ENCODE measurements at regions not wholly inside any gene's neighbourhood (a gene's known extent, or its start where the extent isn't known, plus 50 kb on each side); places are given as distances from the start of the nearest gene placed in this dataset.

- DNase-seq (ENCODE audit: low read depth in 1 of 2, low spot score in 2 of 2) (no peak), FAIRE-seq (no peak)
- no peaks in the 10 kb centered on the region for H3K36me3 ChIP-seq (ENCODE audit: control insufficient read depth in 2 of 4, insufficient read depth in 4 of 4, low read length in 3 of 4)
- no peak overlapping the region for H4K5ac ChIP-seq (ENCODE audit: insufficient read length, low read depth, low read length)
- H3K4ac ChIP-seq (replicated peaks; ENCODE audit: insufficient read length, low read depth, low read length) = no peak overlapping the region
- no peak overlapping the region for H4K8ac ChIP-seq (ENCODE audit: extremely low read depth, insufficient read depth, low read length)
- H4K20me1 ChIP-seq (replicated peaks in 1 of 2; ENCODE audit: control insufficient read depth in 1 of 2, insufficient read depth in 2 of 2, low read length in 2 of 2) = no peaks in the 10 kb centered on the region
- no peak overlapping the region for H3K27ac ChIP-seq (ENCODE audit: low read depth, low read length)
- no peaks in the 10 kb centered on the region for H3K9me3 ChIP-seq (ENCODE audit: insufficient read depth in 2 of 2, low read depth in 1 of 2, low read length in 1 of 2)
- H3K27me3 ChIP-seq (replicated peaks in 1 of 4; ENCODE audit: control insufficient read depth in 3 of 4, extremely low read depth in 1 of 4, insufficient read depth in 3 of 4, low read length in 3 of 4) = no peaks in the 10 kb centered on the region
- no peak overlapping the region for H2BK15ac ChIP-seq (ENCODE audit: low read length)
- no peak overlapping the region for H3K56ac ChIP-seq (replicated peaks; ENCODE audit: insufficient read length, low read depth, low read length)
- H3K18ac ChIP-seq (ENCODE audit: extremely low read depth, low read length) = no peak overlapping the region
- H3K79me1 ChIP-seq (ENCODE audit: low read depth, low read length) = no peaks in the 10 kb centered on the region
- H2AFZ ChIP-seq (ENCODE audit: low read length) = no peak overlapping the region
- no peaks in the 10 kb centered on the region for H3K79me2 ChIP-seq (ENCODE audit: control insufficient read depth in 1 of 2, insufficient read depth in 2 of 2, low read length in 2 of 2)
- H3K9ac ChIP-seq (replicated peaks in 1 of 4; ENCODE audit: extremely low read depth in 1 of 4, low read depth in 3 of 4, low read length in 3 of 4) = no peak overlapping the region
- H3K4me1 ChIP-seq (replicated peaks in 1 of 4; ENCODE audit: control insufficient read depth in 3 of 4, insufficient read depth in 4 of 4, low read length in 3 of 4) = peaks cover 0 to 10% (median 3%) of the 10 kb centered on the region in 4 experiments; a peak in 5 of 7 replicates
- no peak overlapping the region for H2BK12ac ChIP-seq (ENCODE audit: low read depth, low read length)
- no peak overlapping the region for H3K4me3 ChIP-seq (ENCODE audit: extremely low read depth in 1 of 4, insufficient read depth in 2 of 4, low read depth in 3 of 4, low read length in 4 of 4)
- H3K14ac ChIP-seq (ENCODE audit: insufficient read length) = no peak overlapping the region
- ChIA-PET CTCF (ENCODE audit: partially characterized antibody) (interaction anchor here (0.9 to 4.1 kb wide), 3 partner anchors 13 to 72 kb away, joined by 3 to 45 read pairs (median 6); no protein-coding TSS in a partner anchor), POLR2A (ENCODE audit: partially characterized antibody) (no interaction called here)
- no peak overlapping the region for H2BK20ac ChIP-seq (ENCODE audit: low read length)
- H3K23me2 ChIP-seq (ENCODE audit: low read depth, low read length) = no peaks in the 10 kb centered on the region
- H2BK120ac ChIP-seq (replicated peaks; ENCODE audit: low read depth, low read length) = no peak overlapping the region
- H4K91ac ChIP-seq (replicated peaks; ENCODE audit: insufficient read length, low read length) = no peak overlapping the region
- H3K23ac ChIP-seq (ENCODE audit: insufficient read length) = no peak overlapping the region
- no peak overlapping the region for H2AK5ac ChIP-seq (ENCODE audit: low read depth, low read length)
- no peak overlapping the region for H3K4me2 ChIP-seq (ENCODE audit: insufficient read depth in 1 of 2, low read depth in 2 of 2, low read length in 2 of 2)
- 81% methylated on average over 4 of the region's 4 CpGs; no CpG with 5 or more reads in 1 of the 2 experiments for WGBS, 2 experiments (ENCODE audit: extremely low coverage in 1 of 2, insufficient coverage in 1 of 2, insufficient read length in 1 of 2, insufficient replicate concordance in 2 of 2, low coverage in 1 of 2, low lambda C conversion rate in 2 of 2, missing lambda C conversion rate in 1 of 2)
- no peak overlapping the region for H2BK5ac ChIP-seq (ENCODE audit: low read depth, low read length)
- TF ChIP-seq TBP (IDR thresholded peaks at IDR 0.05; ENCODE audit: low read depth, low read length) = no peak
- TF ChIP-seq TEAD4 (IDR thresholded peaks at IDR 0.05; ENCODE audit: low read depth, low read length) = no peak
- no peak for TF ChIP-seq JUN (IDR thresholded peaks at IDR 0.05; ENCODE audit: low read depth, low read length)
- no peak for TF ChIP-seq ASH2L (IDR thresholded peaks at IDR 0.05; ENCODE audit: low read length)
- TF ChIP-seq EZH2 (IDR thresholded peaks at IDR 0.05; ENCODE audit: low read depth, low read length, severe bottlenecking) = no peak
- no peak for TF ChIP-seq CREB1 (IDR thresholded peaks at IDR 0.05)
- TF ChIP-seq KDM4A (IDR thresholded peaks at IDR 0.05; ENCODE audit: low read depth, low read length, severe bottlenecking) = no peak
- no peak for TF ChIP-seq RNF2 (IDR thresholded peaks at IDR 0.05; ENCODE audit: borderline replicate concordance, low read depth, low read length, missing control alignments, poor library complexity, severe bottlenecking)
- TF ChIP-seq BCL11A (IDR thresholded peaks at IDR 0.05; ENCODE audit: low read depth in 2 of 2, low read length in 2 of 2) = no peak
- TF ChIP-seq ATF3 (IDR thresholded peaks at IDR 0.05; ENCODE audit: insufficient read depth, low read depth, low read length) = no peak
- TF ChIP-seq TAF7 (optimal IDR thresholded peaks at IDR 0.05; ENCODE audit: borderline replicate concordance, low read depth, low read length) = no peak
- TF ChIP-seq NANOG (IDR thresholded peaks at IDR 0.05; ENCODE audit: insufficient read depth, low read depth, low read length, poor library complexity, severe bottlenecking) = no peak
- no peak for TF ChIP-seq KDM5A (IDR thresholded peaks at IDR 0.05; ENCODE audit: low read length)
- no peak for TF ChIP-seq FOSL1 (IDR thresholded peaks at IDR 0.05; ENCODE audit: insufficient read depth, low read depth, low read length)
Measured at GRCh38 chr15:45777781-45778180, 143.0 kb downstream of the SQOR start.

Measured in H1 (cell line).